Stimulated activated CD8-positive, alpha-beta memory T cell treated with anti-CD3 and anti-CD28 coated beads, Interleukin-15, amount 100 ng/mL, for 4 hours (primary cell): ENCODE measurements at regions not wholly inside any gene's neighbourhood (a gene's known extent, or its start where the extent isn't known, plus 50 kb on each side); places are given as distances from the start of the nearest gene placed in this dataset.

Experiments used
- DNase-seq, 2 donors: peaks; one replicate each; pipeline ENCODE4 v3.0.0-alpha.2; 2020; ENCODE audit warnings: low read depth in 2 of 2

DNA sequence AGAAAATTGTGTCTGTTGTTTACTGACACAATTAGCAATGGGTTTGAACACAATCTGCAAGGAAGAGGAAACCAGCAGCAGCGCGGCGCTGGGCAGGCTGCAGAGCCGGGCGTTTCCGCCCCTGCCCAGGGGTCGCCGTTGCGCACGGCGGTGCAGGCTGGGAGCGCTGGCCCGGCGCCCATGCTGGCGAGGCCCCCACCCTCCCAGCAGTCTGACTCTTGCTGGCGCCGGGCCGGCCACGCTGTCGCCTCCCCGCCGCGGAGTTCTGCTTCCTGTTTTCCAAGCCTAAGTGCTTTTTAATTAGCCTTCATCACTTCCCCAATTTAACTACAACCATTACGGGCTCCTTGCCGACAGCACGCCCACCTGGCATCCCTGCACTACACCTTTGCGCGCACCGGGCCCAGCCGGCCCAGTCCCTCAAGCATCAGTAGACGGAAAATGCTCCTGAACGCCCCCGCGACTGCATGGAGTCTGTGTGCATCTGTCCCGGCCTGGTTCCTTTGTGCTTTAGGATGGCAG is 212.1 kb downstream of the GXYLT1 start:
- DNase-seq = no peak

DNA sequence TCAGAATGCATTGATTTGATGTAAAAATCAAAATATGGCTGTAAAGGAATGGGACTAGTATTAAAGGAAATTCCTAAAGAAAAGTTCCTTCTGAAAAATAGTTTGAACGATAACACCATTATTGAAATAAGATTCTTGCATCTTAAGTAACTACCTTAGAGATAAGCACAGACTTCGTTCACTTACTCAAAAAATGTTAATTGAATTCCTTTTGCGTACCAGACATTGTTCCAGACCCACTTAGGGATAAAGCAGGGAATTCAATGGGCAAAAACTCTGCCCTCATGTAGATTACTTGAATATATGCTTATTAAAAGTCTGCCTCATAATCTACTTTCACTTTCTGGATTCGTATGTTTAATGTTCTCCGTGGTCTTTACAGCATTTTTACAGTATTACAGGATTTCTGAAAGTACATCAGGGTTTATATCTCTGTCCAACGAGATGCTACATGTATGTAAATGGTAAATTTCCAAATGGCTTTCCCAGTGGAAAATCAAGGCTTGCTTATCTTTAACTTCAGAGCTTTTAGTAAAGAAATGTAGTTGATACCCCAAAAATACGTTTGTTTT is 213.7 kb downstream of the GXYLT1 start:
- DNase-seq = no peak

DNA sequence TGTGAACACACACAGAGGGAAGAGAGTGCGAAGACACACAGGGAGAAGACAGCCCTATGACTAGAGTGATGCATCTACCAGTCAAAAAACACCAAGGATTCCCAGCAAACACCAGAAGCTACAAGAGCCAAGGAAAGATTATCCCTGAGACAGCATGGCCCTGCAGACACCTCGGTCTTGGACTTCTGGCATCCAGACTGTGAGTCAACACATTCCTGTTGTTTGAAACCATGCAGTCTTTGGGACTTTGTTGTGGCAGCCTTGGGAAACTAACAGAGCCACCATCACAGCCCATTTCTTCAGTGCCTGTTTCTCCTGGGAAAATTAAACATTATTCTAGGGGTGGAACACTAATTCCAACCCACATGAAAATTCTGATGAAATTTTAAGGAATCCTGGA is 220.6 kb downstream of the GXYLT1 start:
- DNase-seq = no peak

DNA sequence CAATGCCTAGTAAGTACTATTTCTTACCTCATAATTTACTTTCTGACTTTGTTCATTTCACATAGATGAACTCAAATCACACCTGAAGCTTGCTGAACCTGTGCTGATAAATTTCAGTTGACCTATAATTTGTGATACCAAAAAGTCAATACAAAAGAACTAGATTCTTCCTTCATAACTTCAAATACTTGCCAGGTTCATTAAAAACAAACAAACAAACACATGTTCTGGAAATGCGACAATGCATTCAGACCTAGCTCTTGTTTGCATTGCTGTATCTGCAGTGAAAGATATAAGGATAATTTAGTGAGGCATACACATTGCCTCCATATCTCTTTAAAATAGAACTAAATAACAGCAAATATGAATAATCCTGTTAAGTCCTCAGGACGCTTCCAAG is 221.3 kb downstream of the GXYLT1 start:
- no peak for DNase-seq

DNA sequence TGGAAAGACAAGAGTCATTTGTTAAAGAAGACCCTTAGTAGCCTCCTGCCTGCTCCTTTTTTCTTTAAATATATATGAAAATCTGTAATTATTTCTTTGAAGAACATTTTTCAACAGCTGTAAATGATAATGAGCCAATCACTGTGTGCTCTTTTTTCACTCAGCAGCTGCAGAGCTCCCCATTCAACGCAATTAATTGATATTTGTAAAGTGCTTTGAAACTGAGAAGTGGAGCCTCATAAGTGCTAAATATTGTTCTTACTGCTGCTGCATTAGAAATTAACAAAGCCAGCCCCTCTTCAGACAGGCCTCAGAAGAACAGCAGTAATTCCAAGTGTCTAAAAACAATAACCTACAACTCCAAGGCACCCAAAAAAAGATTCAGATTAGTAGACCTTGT is 224.3 kb downstream of the GXYLT1 start:
- no peak for DNase-seq

DNA sequence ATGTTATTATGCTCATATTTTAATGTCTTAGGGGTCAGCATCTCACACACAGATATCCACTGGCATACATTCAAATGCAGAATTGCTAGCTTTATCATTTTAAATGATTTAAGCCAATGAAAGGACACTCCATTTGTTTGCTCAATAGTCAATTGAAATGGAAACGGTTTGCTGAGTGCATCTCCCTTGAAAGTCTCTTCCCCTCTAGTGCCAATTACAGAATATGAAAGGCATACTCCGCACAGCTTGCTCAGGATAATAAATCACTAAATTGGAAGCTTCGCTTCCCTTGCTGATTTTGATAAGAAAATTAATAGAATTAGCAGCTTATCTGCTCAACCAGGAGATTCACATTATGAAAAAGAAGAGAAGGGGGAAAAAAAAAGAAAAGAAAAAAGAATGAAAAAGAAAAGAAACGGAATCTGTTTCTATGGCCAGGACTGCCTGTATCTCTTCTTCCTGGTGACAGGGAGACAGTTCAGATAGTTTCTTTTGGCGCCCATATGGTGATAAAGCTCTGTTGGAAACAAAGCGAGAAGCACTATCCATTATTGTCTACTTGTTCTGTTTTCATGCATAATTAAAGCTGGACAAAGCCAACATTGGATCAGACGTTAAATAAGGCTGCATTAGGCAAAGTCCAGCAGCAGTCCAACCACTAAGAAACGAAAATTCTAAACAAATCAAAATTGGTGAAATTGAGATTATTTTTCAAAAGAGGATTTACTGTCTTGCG is 225.0 kb downstream of the GXYLT1 start:
- no peak for DNase-seq

DNA sequence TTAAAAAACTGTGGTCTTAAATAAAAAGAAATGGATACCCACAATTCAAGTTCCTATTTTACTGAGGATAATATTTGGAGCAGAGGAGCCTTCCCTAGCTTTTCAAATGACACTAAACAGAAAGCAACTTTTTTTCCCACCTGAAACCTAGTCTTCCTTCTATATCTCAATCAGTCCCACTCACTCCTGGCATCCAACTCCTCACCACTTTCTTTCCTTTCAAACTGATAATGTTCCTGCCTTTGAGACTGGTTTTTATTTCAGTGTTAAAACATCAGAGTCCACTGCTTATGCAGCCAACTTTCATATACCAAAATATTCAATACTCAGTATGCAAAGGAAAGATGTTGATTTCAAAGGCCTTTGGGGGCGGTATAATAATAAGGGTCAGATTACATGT is 225.6 kb downstream of the GXYLT1 start:
- no peak for DNase-seq

DNA sequence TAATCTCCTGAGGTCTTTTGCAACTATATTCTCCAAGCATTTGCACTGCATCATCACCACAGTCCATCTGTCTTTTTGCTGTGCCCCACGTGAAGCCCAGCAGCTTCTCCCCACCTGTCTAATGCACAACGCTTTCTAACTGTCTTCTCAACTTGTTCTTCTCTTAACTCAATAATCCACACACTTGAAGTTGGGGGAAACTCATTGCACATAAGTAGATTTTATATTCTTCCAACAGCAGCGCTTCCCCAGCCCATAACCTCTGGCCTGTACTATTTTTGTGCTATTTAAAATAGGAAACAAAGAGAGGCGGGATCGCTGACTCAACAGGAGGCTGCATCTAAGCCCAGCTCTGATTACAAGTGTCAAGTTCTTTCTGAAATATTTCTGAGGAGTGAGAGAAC is 226.7 kb downstream of the GXYLT1 start:
- no peak for DNase-seq

DNA sequence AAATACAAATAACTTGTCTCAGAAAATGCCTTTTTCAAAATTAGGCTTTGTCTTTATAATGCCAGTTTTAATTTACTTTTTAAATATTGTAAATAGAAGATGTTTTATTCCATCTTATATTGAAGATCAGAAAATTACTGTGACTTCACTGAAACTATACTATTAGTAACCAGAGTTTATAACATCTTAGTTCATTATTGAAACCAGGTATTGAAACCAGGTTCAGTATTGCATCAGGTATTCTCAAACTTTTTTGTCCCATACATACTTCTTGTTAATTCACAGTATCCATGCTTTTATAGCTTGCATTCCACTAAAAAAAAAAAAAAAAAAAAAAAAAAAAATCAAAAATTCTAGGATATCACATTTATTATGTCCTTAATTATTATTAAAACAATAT is 227.5 kb downstream of the GXYLT1 start:
- no peak for DNase-seq

DNA sequence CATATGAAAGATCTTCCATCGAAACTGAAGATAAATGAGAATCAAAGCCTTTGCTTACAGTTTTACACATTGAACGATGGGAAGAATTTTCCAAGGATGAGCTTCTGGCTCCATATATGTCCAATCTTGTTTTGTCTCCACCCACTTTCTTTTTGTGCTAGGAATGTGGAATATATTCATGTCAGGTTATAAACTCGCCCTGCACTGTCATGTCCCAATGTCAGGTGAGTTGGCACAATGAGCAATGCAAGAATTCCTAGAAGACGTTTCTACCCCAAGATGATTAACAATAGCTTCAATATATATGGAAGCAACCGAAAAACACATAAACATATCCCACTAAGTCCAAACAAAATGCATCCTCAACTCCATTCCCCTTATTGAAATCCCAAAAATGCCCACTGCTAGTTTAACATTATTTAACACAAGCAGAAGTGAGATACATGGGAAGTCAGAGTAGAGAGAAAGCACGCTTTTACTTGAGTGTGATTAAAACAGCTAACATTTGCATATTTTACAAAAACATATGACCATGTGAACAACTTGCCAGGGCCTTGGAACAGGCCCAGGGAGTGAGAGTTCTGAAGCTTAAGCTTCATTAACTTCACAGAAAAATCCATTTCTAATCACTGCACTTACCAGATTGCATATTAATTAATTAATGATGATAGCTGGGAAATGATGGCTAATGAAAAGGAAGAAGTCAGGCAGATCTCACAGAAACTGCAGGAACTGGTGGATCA is 233.9 kb downstream of the GXYLT1 start:
- no peak for DNase-seq

DNA sequence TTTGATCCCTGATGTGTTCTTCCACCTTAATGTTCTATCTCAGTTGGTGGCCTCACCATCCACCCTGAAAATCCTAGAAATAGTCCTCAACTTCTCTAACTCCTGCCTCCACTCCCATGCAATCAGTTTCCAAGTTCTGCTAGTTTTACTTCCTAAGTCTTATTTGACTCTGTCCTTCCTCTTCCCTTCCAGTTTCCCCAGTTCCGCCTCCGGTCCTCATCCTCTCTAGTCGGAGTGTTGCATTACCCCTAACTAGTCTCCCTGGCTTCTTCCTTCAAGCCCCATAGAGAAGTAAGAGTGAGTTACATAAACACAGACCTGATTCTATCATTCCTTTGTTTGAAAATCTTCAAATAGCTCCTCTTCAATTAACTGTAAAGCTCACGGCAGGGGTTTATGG is 236.5 kb downstream of the GXYLT1 start:
- DNase-seq = no peak

DNA sequence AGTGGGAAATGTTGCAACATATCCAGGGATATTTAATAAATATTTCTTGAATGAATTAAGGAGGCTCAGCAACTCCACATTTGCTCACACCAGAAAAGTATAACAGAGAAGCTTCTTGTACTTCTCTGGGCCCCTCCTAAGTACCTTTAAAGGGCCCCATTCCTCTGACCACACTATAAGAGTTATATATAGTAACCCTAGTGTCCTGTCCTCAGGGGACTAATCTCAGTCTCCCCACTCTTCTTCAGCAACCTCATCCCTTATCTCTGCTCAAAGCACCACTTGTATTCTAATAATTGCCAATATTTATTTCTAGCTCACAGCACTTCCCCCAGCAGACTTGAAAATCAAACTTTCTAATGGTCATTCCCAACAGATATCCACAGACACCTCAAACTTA is 237.1 kb downstream of the GXYLT1 start:
- DNase-seq = no peak

DNA sequence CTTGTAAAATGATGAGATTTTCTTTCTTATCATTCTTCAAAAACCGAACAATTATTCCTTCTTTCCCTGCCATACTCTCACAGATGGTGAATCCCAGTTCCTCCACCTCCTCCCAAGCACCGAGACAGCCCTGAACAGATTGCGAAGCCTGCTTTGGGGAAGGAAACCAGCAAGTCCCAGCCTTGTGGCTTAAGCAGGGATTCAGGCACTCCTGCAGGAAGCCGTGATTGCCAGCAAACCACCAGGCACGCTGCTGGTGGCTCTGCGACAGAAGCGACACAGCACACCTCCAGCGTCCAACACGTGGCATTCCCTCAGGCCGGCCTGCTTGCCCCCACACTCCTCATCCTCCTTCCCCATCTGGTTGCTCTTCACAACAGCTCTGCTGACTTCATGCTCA is 237.7 kb downstream of the GXYLT1 start:
- no peak for DNase-seq

DNA sequence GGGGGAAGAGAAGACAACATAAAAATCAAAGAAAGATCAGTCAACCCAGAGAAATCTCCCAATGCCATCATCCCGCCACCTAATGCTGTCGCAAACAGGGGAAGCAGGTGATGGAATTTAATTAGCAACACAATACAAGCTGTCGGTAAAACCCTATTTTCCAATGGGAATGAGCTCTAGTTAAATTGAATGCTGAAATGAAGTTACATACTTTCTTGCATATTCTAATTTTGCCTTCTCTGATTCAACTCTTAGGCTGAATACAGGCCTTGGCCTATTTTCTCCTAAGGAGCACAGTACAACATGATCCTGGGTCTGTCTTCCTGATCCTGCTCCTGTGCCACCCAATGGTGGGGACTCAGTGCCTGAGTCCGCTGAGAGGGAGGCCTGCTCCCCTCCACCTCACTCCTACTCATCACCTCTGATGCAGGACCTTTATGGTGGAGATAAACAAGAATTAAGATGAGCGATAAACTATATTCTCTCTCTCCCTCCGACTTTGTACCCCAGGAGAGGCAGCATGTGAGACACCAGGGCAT is 238.8 kb downstream of the GXYLT1 start:
- DNase-seq = no peak

DNA sequence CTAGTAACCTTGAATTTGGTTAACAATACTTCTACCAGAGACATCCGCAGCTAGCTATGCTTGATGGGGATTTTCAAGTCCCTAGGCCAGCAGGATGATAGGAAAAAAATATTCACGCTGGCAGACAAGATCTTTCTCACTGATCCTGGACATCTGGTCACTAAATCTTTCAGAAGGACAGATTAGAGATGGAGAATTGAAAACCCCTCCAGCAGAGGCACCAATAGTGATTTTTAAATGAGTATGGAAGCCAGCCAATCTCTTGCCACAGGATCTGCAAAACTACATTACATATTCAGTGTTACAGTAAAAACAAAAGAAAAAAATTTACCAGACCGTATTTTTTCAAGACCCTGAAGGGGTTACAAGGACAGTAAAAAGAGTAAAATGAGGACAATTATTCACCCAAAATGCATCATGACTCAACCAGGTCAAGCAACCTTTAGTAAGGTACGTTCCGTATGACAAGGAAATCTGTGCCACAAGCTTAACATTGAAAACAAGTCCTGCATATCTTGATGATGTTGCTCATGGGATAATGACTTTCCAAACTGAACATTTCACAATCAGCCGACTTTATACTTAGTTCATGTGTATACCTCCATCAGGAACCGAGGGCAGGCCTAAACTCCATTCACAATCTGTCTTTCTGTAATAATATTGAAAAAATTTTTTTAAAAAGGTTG is 239.5 kb downstream of the GXYLT1 start:
- no peak for DNase-seq

DNA sequence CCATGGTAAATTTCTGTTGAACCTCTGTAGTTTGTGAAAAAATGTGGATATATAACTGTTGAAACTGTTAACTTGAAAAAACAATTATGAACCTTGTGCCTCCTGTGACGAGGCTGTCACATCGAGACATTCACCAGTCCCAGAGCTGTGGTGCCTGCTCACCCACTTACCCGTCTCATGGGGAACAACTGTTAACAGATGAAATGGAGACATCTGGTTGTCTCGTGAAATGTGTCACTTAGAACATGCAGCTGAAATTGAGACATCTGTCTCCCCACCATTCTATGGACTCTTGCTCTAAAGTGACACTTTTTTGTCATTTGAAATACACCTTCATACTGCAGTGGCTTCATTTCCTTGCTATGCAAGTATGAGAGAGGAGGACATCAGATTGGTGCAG is 240.6 kb downstream of the GXYLT1 start:
- DNase-seq = no peak

DNA sequence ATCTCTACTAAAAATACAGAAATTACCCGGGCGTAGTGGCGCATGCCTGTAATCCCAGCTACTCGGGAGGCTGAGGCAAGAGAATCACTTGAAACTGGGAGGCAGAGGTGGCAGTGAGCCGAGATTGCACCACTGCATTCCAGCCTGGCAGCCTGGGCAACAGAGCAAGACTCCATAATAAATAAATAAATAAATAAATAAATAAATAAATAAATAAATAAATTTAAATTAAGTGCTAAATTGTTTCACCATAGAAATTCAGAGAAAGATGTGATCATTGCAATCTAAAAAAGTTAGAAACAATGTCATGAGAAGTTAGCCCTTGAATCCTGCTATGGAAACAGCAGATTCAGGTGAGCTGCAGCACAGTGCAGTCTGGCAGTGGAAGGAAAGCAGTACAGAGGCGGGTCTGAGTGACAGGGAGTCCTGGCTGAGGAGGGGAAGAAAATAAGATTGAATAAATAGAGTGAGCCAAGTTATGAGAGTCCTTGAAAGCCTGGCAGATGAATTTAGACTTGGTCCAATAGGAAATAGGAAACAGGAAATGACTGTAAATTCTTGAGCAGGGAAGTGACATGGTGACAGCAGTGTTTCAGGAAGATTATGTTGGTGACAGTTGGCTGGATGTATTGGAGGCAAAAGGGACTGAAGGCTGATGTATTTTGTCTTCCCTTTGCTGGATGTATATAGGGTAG is 241.5 kb downstream of the GXYLT1 start:
- no peak for DNase-seq

DNA sequence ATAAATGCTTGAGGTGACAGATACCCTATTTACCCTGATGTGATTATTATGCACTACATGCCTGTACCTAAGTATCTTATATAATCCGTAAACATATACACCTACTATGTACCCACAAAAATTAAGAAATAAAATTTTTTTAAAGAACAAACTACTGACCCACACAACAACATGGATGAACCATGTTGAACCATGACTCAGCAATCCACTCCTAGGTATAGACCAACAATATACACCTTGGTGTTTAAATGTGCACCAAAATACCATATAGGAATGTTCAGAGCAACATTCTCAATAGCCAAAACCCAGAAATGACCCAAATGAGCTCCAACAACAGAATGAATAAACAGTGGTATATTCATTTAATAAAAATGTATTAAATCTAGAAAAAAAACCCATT is 245.1 kb downstream of the GXYLT1 start:
- DNase-seq = no peak

DNA sequence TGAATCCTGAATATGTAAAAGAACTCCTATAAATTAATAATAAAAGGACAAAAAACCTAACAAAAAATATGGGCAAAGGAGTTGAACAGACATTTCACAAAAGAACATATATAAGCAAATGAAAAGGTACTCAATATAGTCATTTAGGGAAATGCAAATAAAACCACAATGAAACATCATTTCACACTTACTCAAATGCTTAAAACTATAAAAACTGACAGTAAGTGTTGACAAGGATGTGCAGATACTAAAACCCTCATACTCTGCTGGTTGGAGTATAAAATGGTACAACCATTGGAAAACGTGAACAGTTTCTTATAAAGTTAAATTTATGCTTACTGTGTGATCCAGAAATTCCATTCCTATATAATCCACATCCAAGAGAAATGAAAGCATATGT is 247.1 kb downstream of the GXYLT1 start:
- DNase-seq = no peak

DNA sequence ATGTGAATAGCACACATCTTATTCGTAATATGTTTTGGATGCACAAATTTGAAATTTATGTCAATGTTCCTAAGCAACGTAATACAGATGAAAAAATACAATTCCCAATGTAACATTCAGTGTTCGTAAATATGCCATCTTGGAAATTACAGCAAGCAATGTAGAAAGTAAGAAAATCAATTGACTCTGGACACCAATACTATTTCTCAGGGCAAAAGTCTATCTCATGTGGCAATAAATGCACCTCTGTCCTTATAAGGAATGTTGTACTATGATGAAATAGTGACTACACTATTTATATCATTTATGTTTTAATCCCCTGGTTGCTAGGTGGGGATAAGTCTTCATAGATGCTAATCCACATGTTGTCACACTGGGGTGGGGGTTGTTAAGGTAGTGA is 251.2 kb downstream of the GXYLT1 start:
- DNase-seq = no peak

DNA sequence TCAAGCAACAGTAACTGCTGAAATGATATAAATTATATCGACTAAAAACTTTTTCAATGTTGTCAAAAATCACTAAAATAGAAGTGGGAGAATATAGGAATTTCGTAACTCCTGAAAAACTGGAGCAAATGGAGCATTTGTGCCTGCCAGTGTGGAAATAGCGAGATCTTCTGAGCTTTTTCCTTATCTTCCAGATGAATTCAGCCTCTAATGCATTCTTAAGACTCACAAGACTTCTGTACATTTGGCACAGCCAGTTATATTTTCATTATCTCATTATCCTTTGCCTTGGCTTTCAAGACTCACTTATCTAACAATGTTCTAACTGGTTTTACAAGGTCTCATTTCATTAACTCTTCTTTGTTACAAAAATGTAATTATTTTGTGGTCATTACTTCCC is 252.4 kb downstream of the GXYLT1 start:
- DNase-seq = no peak

DNA sequence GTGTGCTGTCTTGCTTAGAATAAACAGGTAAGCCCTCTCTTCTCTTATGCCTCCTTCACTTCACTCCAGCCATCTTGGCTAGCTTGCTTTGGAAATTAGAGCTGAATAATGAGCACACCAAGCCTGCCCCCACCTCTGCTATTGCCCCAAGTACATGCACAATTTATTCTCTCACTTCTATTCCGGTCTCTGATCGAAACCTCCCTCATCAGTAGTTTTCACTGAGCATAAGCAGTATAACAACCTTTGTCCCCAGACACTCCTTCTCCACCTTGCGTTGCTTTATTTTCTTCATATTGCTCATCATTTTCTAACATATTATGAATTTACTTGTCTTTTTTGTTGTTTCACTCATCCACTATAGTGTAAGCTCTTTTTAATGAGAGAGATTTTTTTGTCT is 253.4 kb downstream of the GXYLT1 start:
- no peak for DNase-seq
